ENCODE measurements at regions not wholly inside any gene's neighbourhood (a gene's known extent, or its start where the extent isn't known, plus 50 kb on each side); places are given as distances from the start of the nearest gene placed in this dataset.

- no peak for TF ChIP-seq CTCF (IDR thresholded peaks at IDR 0.05)
- no peak for TF ChIP-seq EZH2 (IDR thresholded peaks at IDR 0.05)
- TF ChIP-seq EZH2phosphoT487 (IDR thresholded peaks at IDR 0.05), result no peak
Measured at GRCh38 chr12:92424338-92424737, 278.5 kb upstream of the PLEKHG7 start.

All from neural progenitor cell (in vitro differentiated cells).